ENCODE measurements at regions not wholly inside any gene's neighbourhood (a gene's known extent, or its start where the extent isn't known, plus 50 kb on each side); places are given as distances from the start of the nearest gene placed in this dataset.

GRCh38 chr7:131221061-131221460, 106.6 kb upstream of the MKLN1 start:
- no peak for DNase-seq

- DNase-seq = no peak
These were observed 105.5 kb upstream of the MKLN1 start for GRCh38 chr7:131222171-131222570.

GRCh38 chr7:131223151-131223550, 104.5 kb upstream of the MKLN1 start:
- DNase-seq = no peak

- no peak for DNase-seq
These were observed 102.7 kb upstream of the MKLN1 start for GRCh38 chr7:131224996-131225395.

- DNase-seq = no peak
These were observed 101.8 kb upstream of the MKLN1 start for GRCh38 chr7:131225619-131226513.

GRCh38 chr7:131226514-131226865, 101.2 kb upstream of the MKLN1 start:
- no peak for DNase-seq

GRCh38 chr7:131231381-131232220, 96.1 kb upstream of the MKLN1 start:
- DNase-seq = peak in 2 of 3 donors; percentile 30 to 38

GRCh38 chr7:131232768-131233167, 94.9 kb upstream of the MKLN1 start:
- no peak for DNase-seq

- DNase-seq = no peak
These were observed 94.5 kb upstream of the MKLN1 start for GRCh38 chr7:131233193-131233592.

- no peak for DNase-seq
These were observed 92.8 kb upstream of the MKLN1 start for GRCh38 chr7:131234719-131235488.

- DNase-seq = peak in 1 of 3 donors; percentile 91
These were observed 92.0 kb upstream of the MKLN1 start for GRCh38 chr7:131235489-131236317.

- no peak for DNase-seq
These were observed 91.4 kb upstream of the MKLN1 start for GRCh38 chr7:131236318-131236672.

GRCh38 chr7:131238347-131238931, 89.2 kb upstream of the MKLN1 start:
- DNase-seq = no peak

GRCh38 chr7:131241386-131241785, 86.3 kb upstream of the MKLN1 start:
- DNase-seq = no peak

- no peak for DNase-seq
These were observed 85.5 kb upstream of the MKLN1 start for GRCh38 chr7:131242123-131242650.

GRCh38 chr7:131244259-131244852, 83.3 kb upstream of the MKLN1 start:
- peak in 1 of 3 donors; percentile 86 for DNase-seq

- peak in 1 of 3 donors; percentile 83 for DNase-seq
These were observed 78.7 kb upstream of the MKLN1 start for GRCh38 chr7:131249003-131249402.

GRCh38 chr7:131249483-131249882, 78.2 kb upstream of the MKLN1 start:
- DNase-seq = no peak

GRCh38 chr7:131250331-131250730, 77.3 kb upstream of the MKLN1 start:
- no peak for DNase-seq

- no peak for DNase-seq
These were observed 76.3 kb upstream of the MKLN1 start for GRCh38 chr7:131251371-131251770.

Measured in muscle of back (tissue), 3 donors.